ENCODE measurements at regions not wholly inside any gene's neighbourhood (a gene's known extent, or its start where the extent isn't known, plus 50 kb on each side); places are given as distances from the start of the nearest gene placed in this dataset.

DNA sequence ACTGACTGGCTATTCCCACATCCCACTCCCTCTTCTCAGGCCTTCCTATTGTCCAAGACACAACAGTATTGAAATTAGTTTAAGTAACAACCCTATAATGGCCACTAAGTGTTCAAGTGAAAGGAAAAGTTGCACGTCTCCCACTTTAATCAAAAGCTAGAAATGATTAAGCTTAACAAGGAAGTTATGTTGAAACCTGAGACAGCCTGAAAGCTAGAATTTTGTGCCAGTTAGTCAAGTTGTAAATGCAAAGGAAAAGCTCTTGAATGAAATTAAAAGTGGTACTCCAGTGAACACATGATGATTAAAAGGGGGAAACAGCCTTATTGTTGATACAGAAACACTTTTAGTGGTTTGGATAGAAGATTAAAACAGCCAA lies 332.7 kb downstream of the CASP12 start:
- H4K20me1 ChIP-seq (ENCODE audit: insufficient read depth, low read length, poor library complexity, severe bottlenecking), result no peaks in the 10 kb centered on the region

DNA sequence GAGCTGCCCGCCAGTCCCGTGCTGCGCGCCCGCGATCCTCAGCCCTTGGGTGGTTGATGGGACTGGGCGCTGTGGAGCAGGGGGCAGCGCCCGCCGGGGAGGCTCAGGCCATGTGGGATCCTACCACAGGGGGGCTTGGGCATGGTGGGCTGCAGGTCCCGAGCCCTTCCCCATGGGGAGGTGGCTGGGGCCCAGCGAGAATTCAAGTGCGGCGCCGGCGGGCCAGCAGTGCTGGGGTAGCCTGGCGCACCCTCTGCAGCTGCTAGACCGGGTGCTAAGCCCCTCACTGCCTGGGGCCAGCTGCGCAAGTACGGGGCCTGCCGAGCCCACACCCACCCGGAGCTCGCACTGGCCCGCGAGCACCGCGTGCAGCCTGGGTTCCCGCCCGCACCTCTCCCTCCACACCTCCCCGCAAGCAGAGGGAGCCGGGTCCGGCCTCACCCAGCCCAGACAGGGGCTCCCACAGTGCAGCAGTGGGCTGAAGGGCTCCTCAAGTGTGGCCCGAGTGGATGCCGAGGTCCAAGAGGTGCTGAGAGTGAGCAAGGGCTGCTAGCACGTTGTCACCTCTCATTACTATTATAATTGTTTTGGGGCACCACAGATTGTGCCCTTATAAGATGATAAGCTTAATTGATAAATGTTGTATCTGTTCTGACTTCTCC lies 333.2 kb downstream of the CASP12 start:
- Histone ChIP-seq H3K4me3 (ENCODE audit: low read length, poor library complexity, severe bottlenecking) (no peak overlapping the region), H4K20me1 (ENCODE audit: insufficient read depth, low read length, poor library complexity, severe bottlenecking) (no peaks in the 10 kb centered on the region), H3K9me2 (replicated peaks; ENCODE audit: low read depth, low read length) (no peaks in the 10 kb centered on the region), H3K27me3 (ENCODE audit: insufficient read depth, low read length, poor library complexity, severe bottlenecking) (no peaks in the 10 kb centered on the region), H3K4me2 (ENCODE audit: low read depth, low read length, poor library complexity, severe bottlenecking) (no peak overlapping the region), H2AFZ (ENCODE audit: low read length) (no peak overlapping the region), H3K36me3 (ENCODE audit: insufficient read depth, low read length) (no peaks in the 10 kb centered on the region), H3K9ac (ENCODE audit: low read depth, low read length, poor library complexity, severe bottlenecking) (no peak overlapping the region), H3K9me3 (ENCODE audit: insufficient read depth, low read depth, low read length) (no peaks in the 10 kb centered on the region; the same call in 1 of the 2 replicates), H3F3A (ENCODE audit: low read depth) (no peaks in the 10 kb centered on the region), H3K79me2 (ENCODE audit: insufficient read depth, low read length) (no peaks in the 10 kb centered on the region), H3K4me1 (ENCODE audit: insufficient read depth, low read length, poor library complexity, severe bottlenecking) (peaks cover under 1% of the 10 kb centered on the region)
- TF ChIP-seq, protein P1, sequence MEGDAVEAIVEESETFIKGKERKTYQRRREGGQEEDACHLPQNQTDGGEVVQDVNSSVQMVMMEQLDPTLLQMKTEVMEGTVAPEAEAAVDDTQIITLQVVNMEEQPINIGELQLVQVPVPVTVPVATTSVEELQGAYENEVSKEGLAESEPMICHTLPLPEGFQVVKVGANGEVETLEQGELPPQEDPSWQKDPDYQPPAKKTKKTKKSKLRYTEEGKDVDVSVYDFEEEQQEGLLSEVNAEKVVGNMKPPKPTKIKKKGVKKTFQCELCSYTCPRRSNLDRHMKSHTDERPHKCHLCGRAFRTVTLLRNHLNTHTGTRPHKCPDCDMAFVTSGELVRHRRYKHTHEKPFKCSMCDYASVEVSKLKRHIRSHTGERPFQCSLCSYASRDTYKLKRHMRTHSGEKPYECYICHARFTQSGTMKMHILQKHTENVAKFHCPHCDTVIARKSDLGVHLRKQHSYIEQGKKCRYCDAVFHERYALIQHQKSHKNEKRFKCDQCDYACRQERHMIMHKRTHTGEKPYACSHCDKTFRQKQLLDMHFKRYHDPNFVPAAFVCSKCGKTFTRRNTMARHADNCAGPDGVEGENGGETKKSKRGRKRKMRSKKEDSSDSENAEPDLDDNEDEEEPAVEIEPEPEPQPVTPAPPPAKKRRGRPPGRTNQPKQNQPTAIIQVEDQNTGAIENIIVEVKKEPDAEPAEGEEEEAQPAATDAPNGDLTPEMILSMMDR (conservative IDR thresholded peaks at IDR 0.05; ENCODE audit: low read length), result no peak
- TF ChIP-seq EZH2phosphoT487 (IDR thresholded peaks at IDR 0.05; ENCODE audit: borderline replicate concordance), result no peak

More for the DNA sequence above, 332.7 kb downstream of the CASP12 start:
- H3K27me3 ChIP-seq (ENCODE audit: insufficient read depth, low read length, poor library complexity, severe bottlenecking), result no peaks in the 10 kb centered on the region
- H3K9me2 ChIP-seq (replicated peaks; ENCODE audit: low read depth, low read length), result no peaks in the 10 kb centered on the region
- H3K36me3 ChIP-seq (ENCODE audit: insufficient read depth, low read length), result no peaks in the 10 kb centered on the region
- H3K79me2 ChIP-seq (ENCODE audit: insufficient read depth, low read length), result no peaks in the 10 kb centered on the region
- H3K4me2 ChIP-seq (ENCODE audit: low read depth, low read length, poor library complexity, severe bottlenecking), result no peak overlapping the region
- H2AFZ ChIP-seq (ENCODE audit: low read length), result no peak overlapping the region
- no peaks in the 10 kb centered on the region; the same call in 1 of the 2 replicates for H3K9me3 ChIP-seq (ENCODE audit: insufficient read depth, low read depth, low read length)
- TF ChIP-seq EZH2phosphoT487 (IDR thresholded peaks at IDR 0.05; ENCODE audit: borderline replicate concordance), result no peak
- TF ChIP-seq, protein P1 (conservative IDR thresholded peaks at IDR 0.05; ENCODE audit: low read length), result no peak
- no peak overlapping the region for H3K4me3 ChIP-seq (ENCODE audit: low read length, poor library complexity, severe bottlenecking)
- H3K4me1 ChIP-seq (ENCODE audit: insufficient read depth, low read length, poor library complexity, severe bottlenecking), result peaks cover 5% of the 10 kb centered on the region
- H3K9ac ChIP-seq (ENCODE audit: low read depth, low read length, poor library complexity, severe bottlenecking), result no peak overlapping the region
- H3F3A ChIP-seq (ENCODE audit: low read depth), result no peaks in the 10 kb centered on the region

DNA sequence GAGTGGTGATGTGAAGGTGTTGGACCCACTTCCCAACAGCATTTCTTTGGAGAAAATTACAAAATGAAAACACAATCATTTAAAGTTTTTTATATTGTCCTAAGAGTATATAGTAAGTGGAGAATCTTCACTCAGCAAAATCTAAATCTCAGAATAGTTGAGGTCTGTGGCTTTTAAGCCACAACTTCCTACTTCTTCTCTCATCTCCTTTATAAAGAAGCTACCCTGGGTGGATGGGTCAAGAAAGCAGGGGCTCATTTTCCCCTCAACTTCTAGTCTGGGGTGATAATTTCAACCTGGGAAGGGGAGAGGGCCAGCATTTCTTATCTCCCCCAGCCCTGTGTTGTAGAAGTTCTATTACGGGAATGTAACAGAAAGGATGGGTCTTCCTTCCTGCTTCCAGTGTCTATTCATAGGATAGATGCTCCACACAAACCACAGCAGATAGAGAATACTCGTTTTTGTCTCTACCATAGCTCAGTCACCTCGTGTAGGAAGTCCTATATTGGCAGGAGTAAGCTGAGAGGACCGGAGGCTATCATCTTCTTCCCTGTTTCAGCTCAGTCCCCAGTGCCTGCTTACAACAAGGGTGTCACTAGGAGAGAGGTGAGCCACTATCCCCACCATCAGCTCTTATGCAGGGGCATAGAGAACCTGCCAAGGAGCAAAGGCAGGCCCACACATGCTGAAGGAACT lies 341.5 kb downstream of the CASP12 start:
- H3K79me2 ChIP-seq (ENCODE audit: insufficient read depth, low read length), result no peaks in the 10 kb centered on the region
- H3F3A ChIP-seq (ENCODE audit: low read depth), result no peaks in the 10 kb centered on the region
- no peaks in the 10 kb centered on the region for H3K9me3 ChIP-seq (ENCODE audit: insufficient read depth, low read depth, low read length)
- H3K4me1 ChIP-seq (ENCODE audit: insufficient read depth, low read length, poor library complexity, severe bottlenecking), result peaks cover 5% of the 10 kb centered on the region
- H3K9ac ChIP-seq (ENCODE audit: low read depth, low read length, poor library complexity, severe bottlenecking), result no peak overlapping the region
- H3K36me3 ChIP-seq (ENCODE audit: insufficient read depth, low read length), result no peaks in the 10 kb centered on the region
- no peaks in the 10 kb centered on the region for H4K20me1 ChIP-seq (ENCODE audit: insufficient read depth, low read length, poor library complexity, severe bottlenecking)
- no peaks in the 10 kb centered on the region for H3K9me2 ChIP-seq (replicated peaks; ENCODE audit: low read depth, low read length)
- H3K4me3 ChIP-seq (ENCODE audit: low read length, poor library complexity, severe bottlenecking), result no peak overlapping the region
- no peak overlapping the region for H2AFZ ChIP-seq (ENCODE audit: low read length)
- H3K4me2 ChIP-seq (ENCODE audit: low read depth, low read length, poor library complexity, severe bottlenecking), result no peak overlapping the region
- H3K27me3 ChIP-seq (ENCODE audit: insufficient read depth, low read length, poor library complexity, severe bottlenecking), result peaks cover 8% of the 10 kb centered on the region
- TF ChIP-seq EZH2phosphoT487 (IDR thresholded peaks at IDR 0.05; ENCODE audit: borderline replicate concordance), result no peak
- TF ChIP-seq, protein P1 (conservative IDR thresholded peaks at IDR 0.05; ENCODE audit: low read length), result no peak

All from Loucy (cell line).